ENCODE measurements at regions not wholly inside any gene's neighbourhood (a gene's known extent, or its start where the extent isn't known, plus 50 kb on each side); places are given as distances from the start of the nearest gene placed in this dataset.

- no peak for TF ChIP-seq CTCF (IDR thresholded peaks at IDR 0.05)
- no peak for TF ChIP-seq POLR2A (IDR thresholded peaks at IDR 0.05)
Observed at GRCh38 chr4:138826754-138827153, 188.8 kb upstream of the NOCT start.

Measured in lower leg skin (tissue), 3 donors.